VCaP (cell line): ENCODE measurements at regions not wholly inside any gene's neighbourhood (a gene's known extent, or its start where the extent isn't known, plus 50 kb on each side); places are given as distances from the start of the nearest gene placed in this dataset.
"Not testable (repeated sequence)": the region's sequence is repeated elsewhere in the genome, so short reads cannot be mapped to it uniquely, and the experiment has no call there.

Source experiments
- H3K27ac ChIP-seq: fragments of 450-650 bp; 2 replicates; pipeline ENCODE4 v1.5.1; 2017
- CTCF ChIP-seq: fragments of 450-650 bp; conservative IDR thresholded peaks from 2 replicates; pipeline ENCODE4 v1.5.1; 2017; ENCODE audit warnings: mild to moderate bottlenecking, moderate library complexity

GRCh38 chr10:31213959-31214358 lies 105.1 kb upstream of the ZEB1 start:
- no peak for TF ChIP-seq CTCF
- no peak overlapping the region for H3K27ac ChIP-seq

- TF ChIP-seq CTCF, result no peak
- H3K27ac ChIP-seq, result no peak overlapping the region
These were observed 104.0 kb upstream of the ZEB1 start for GRCh38 chr10:31215052-31215451.

- no peak for TF ChIP-seq CTCF
- no peak overlapping the region for H3K27ac ChIP-seq
These were observed 99.7 kb upstream of the ZEB1 start for GRCh38 chr10:31219306-31219705.

GRCh38 chr10:31228780-31229179 lies 90.2 kb upstream of the ZEB1 start:
- not testable (repeated sequence) for H3K27ac ChIP-seq

- TF ChIP-seq CTCF, result no peak
- H3K27ac ChIP-seq, result no peak overlapping the region
These were observed 79.1 kb upstream of the ZEB1 start for GRCh38 chr10:31239961-31240360.

GRCh38 chr10:31242902-31243301 lies 76.1 kb upstream of the ZEB1 start:
- no peak overlapping the region for H3K27ac ChIP-seq
- TF ChIP-seq CTCF, result no peak

GRCh38 chr10:31251118-31251517 lies 67.9 kb upstream of the ZEB1 start:
- not testable (repeated sequence) for H3K27ac ChIP-seq

GRCh38 chr10:31253237-31253636 lies 65.8 kb upstream of the ZEB1 start:
- no peak for TF ChIP-seq CTCF
- H3K27ac ChIP-seq, result no peak overlapping the region

- no peak overlapping the region; the same call in 1 of the 2 replicates for H3K27ac ChIP-seq
- no peak for TF ChIP-seq CTCF
These were observed 57.3 kb upstream of the ZEB1 start for GRCh38 chr10:31261511-31262311.
